PC-3 (cell line): ENCODE measurements at regions not wholly inside any gene's neighbourhood (a gene's known extent, or its start where the extent isn't known, plus 50 kb on each side); places are given as distances from the start of the nearest gene placed in this dataset.

Source experiments
- ATAC-seq: fragments of 200-7000 bp; cut with Tn5 transposase; 2 replicates; pipeline ENCODE4 v1.9.1; 2020; ENCODE audit warnings: mild to moderate bottlenecking, moderate library complexity
- BruUV-seq: library from RNA; stranded (reverse); fragments of 400-500 nt; replicated peaks from 2 replicates; lab custom pipeline; 2021; lab: Mats Ljungman, UMichigan
- CTCF ChIA-PET: fragments of 300-600 bp; sonication (Branson Sonifier 250); formaldehyde crosslinking; loops from one replicate; lab custom pipeline; 2022; ENCODE audit warnings: antibody characterized with exemption; lab: Charles Lee
- POLR2A ChIA-PET: fragments of 300-600 bp; sonication (Branson Sonifier 250); formaldehyde crosslinking; loops from one replicate; lab custom pipeline; 2022; ENCODE audit warnings: antibody characterized with exemption; ENCODE audit not compliant: unreplicated experiment; lab: Charles Lee
- DNase-seq: peaks from one replicate; pipeline ENCODE4 v3.0.0-alpha.2; 2015
- H2AFZ ChIP-seq: fragments of 300-600 bp; sonication (generic); 2 replicates; pipeline ENCODE4 v1.6.0; 2016; ENCODE audit warnings: antibody characterized with exemption, low read length
- H3F3A ChIP-seq: fragments of 300-600 bp; sonication (generic); one replicate; pipeline ENCODE4 v1.6.0; 2017; ENCODE audit warnings: antibody characterized with exemption, low read length, control low read depth, mild to moderate bottlenecking; ENCODE audit not compliant: unreplicated experiment
- H3K27ac ChIP-seq: fragments of 300-600 bp; sonication (generic); 2 replicates; pipeline ENCODE4 v1.5.1; 2016; ENCODE audit warnings: mild to moderate bottlenecking, low read length
- H3K27me3 ChIP-seq: fragments of 300-600 bp; sonication (generic); 2 replicates; pipeline ENCODE4 v1.6.1; 2016; ENCODE audit warnings: low read length, mixed read lengths
- H3K36me3 ChIP-seq: fragments of 300-600 bp; sonication (generic); 2 replicates; pipeline ENCODE4 v1.6.1; 2016; ENCODE audit warnings: low read depth, mixed run types, low read length, mixed read lengths
- H3K4me1 ChIP-seq: fragments of 300-600 bp; sonication (generic); 2 replicates; pipeline ENCODE4 v1.5.1; 2016; ENCODE audit warnings: low read length; ENCODE audit not compliant: insufficient read depth
- H3K4me2 ChIP-seq: fragments of 300-600 bp; sonication (generic); 2 replicates; pipeline ENCODE4 v1.6.0; 2016; ENCODE audit warnings: low read length
- H3K4me3 ChIP-seq: fragments of 300-600 bp; sonication (generic); 2 replicates; pipeline ENCODE4 v1.5.1; 2016; ENCODE audit warnings: mild to moderate bottlenecking, low read length, mixed read lengths
- H3K79me2 ChIP-seq: fragments of 300-600 bp; sonication (generic); 2 replicates; pipeline ENCODE4 v1.6.1; 2017; ENCODE audit warnings: low read length, mixed read lengths
- H3K9ac ChIP-seq: fragments of 300-600 bp; sonication (generic); 2 replicates; pipeline ENCODE4 v1.6.0; 2016; ENCODE audit warnings: mild to moderate bottlenecking, low read length
- H3K9me2 ChIP-seq: fragments of 300-600 bp; sonication (generic); replicated peaks from 2 replicates; pipeline ENCODE4 v1.6.1; 2016; ENCODE audit warnings: mixed run types, low read length, mixed read lengths
- H3K9me3 ChIP-seq: fragments of 300-600 bp; sonication (generic); 2 replicates; pipeline ENCODE4 v1.6.1; 2016; ENCODE audit warnings: low read length, mixed read lengths
- H4K20me1 ChIP-seq: fragments of 300-600 bp; sonication (generic); 2 replicates; pipeline ENCODE4 v1.6.1; 2016; ENCODE audit warnings: low read length, mixed read lengths
- CTCF ChIP-seq: fragments of 300-600 bp; sonication (generic); conservative IDR thresholded peaks from 2 replicates; pipeline ENCODE4 v1.5.1; 2017; ENCODE audit warnings: antibody characterized with exemption, low read depth, mild to moderate bottlenecking, low read length
- EZH2 ChIP-seq: fragments of 300-600 bp; sonication (generic); IDR thresholded peaks from one replicate; pipeline ENCODE4 v1.6.1; 2017; ENCODE audit warnings: antibody characterized with exemption, mild to moderate bottlenecking, low read length; ENCODE audit not compliant: unreplicated experiment
- EZH2phosphoT487 ChIP-seq: fragments of 300-600 bp; sonication (generic); IDR thresholded peaks from 2 replicates; pipeline ENCODE4 v1.6.1; 2018; ENCODE audit warnings: mild to moderate bottlenecking, antibody characterized with exemption, low read length, borderline replicate concordance
- intact Hi-C: fragments of 100-400 bp; cut with micrococcal nuclease; formaldehyde crosslinking; loops from 2 replicates; pipeline ENCODE4 v1.9.0; 2023

GRCh38 chr5:51276250-51276649 is 107.0 kb upstream of the ISL1 start:
- DNase-seq, result no peak
- ChIA-PET CTCF (no interaction called here), POLR2A (no interaction called here)
- Histone ChIP-seq H3K9me3 (no peaks in the 10 kb centered on the region), H3K9ac (no peak overlapping the region), H3K27me3 (no peaks in the 10 kb centered on the region), H3F3A (no peaks in the 10 kb centered on the region), H3K9me2 (no peaks in the 10 kb centered on the region), H3K4me3 (no peak overlapping the region), H3K4me2 (no peak overlapping the region), H3K36me3 (no peaks in the 10 kb centered on the region), H4K20me1 (no peaks in the 10 kb centered on the region), H3K27ac (no peak overlapping the region), H3K4me1 (no peaks in the 10 kb centered on the region), H3K79me2 (no peaks in the 10 kb centered on the region), H2AFZ (no peak overlapping the region)
- TF ChIP-seq EZH2 (no peak), CTCF (no peak), EZH2phosphoT487 (no peak)
- intact Hi-C loops, result no loop called here
- no TSS peak for BruUV-seq
- ATAC-seq, result no peak

- DNase-seq (no peak), ATAC-seq (no peak)
- Histone ChIP-seq H3K4me3 (no peak overlapping the region), H3K9me2 (no peaks in the 10 kb centered on the region), H3K79me2 (no peaks in the 10 kb centered on the region), H3F3A (no peaks in the 10 kb centered on the region), H3K9ac (no peak overlapping the region), H3K4me2 (no peak overlapping the region), H3K9me3 (no peaks in the 10 kb centered on the region), H4K20me1 (no peaks in the 10 kb centered on the region), H3K36me3 (no peaks in the 10 kb centered on the region), H3K27me3 (no peaks in the 10 kb centered on the region), H3K4me1 (no peaks in the 10 kb centered on the region), H2AFZ (no peak overlapping the region), H3K27ac (no peak overlapping the region)
- intact Hi-C loops, result no loop called here
- BruUV-seq, result no TSS peak
- ChIA-PET CTCF (no interaction called here), POLR2A (no interaction called here)
- TF ChIP-seq EZH2 (no peak), EZH2phosphoT487 (no peak), CTCF (no peak)
Measured at GRCh38 chr5:51278539-51278938, 104.7 kb upstream of the ISL1 start.

- H3K27ac ChIP-seq, result no peak overlapping the region
- no TSS peak for BruUV-seq
- no peaks in the 10 kb centered on the region for H3K9me3 ChIP-seq
- H3K36me3 ChIP-seq, result no peaks in the 10 kb centered on the region
- intact Hi-C loops, result no loop called here
- H3K4me2 ChIP-seq, result no peak overlapping the region
- H3K27me3 ChIP-seq, result no peaks in the 10 kb centered on the region
- no peaks in the 10 kb centered on the region for H3F3A ChIP-seq
- H3K79me2 ChIP-seq, result no peaks in the 10 kb centered on the region
- ChIA-PET POLR2A (no interaction called here), CTCF (no interaction called here)
- no peak for DNase-seq
- no peaks in the 10 kb centered on the region for H3K4me1 ChIP-seq
- no peaks in the 10 kb centered on the region for H3K9me2 ChIP-seq
- no peak overlapping the region for H3K4me3 ChIP-seq
- ATAC-seq, result no peak
- no peak overlapping the region for H2AFZ ChIP-seq
- no peak overlapping the region for H3K9ac ChIP-seq
- no peaks in the 10 kb centered on the region for H4K20me1 ChIP-seq
- TF ChIP-seq EZH2phosphoT487 (no peak), EZH2 (no peak), CTCF (no peak)
Measured at GRCh38 chr5:51279983-51280706, 103.1 kb upstream of the ISL1 start.
